CD4-positive, alpha-beta T cell (primary cell): ENCODE measurements at regions not wholly inside any gene's neighbourhood (a gene's known extent, or its start where the extent isn't known, plus 50 kb on each side); places are given as distances from the start of the nearest gene placed in this dataset.

Source experiments
- ATAC-seq: fragments of 200-7000 bp; cut with Tn5 transposase; one replicate; pipeline ENCODE4 v1.10.0; 2022; ENCODE audit warnings: mild to moderate bottlenecking; ENCODE audit not compliant: poor library complexity
- CTCF ChIA-PET: fragments of 350-600 bp; sonication (Branson Sonifier 250); formaldehyde crosslinking; loops from one replicate; lab custom pipeline; 2021; ENCODE audit warnings: antibody characterized with exemption, inconsistent platforms; lab: Charles Lee
- POLR2A ChIA-PET: fragments of 350-600 bp; sonication (Branson Sonifier 250); formaldehyde crosslinking; loops from one replicate; lab custom pipeline; 2021; ENCODE audit warnings: antibody characterized with exemption, inconsistent platforms; lab: Charles Lee
- DNase-seq, 14 experiments: peaks; one replicate each; pipeline ENCODE4 v3.0.0-alpha.2; 2013 to 2020; ENCODE audit warnings: mixed read lengths in 2 of 14
- H3K27ac ChIP-seq, 2 donors: one replicate each; pipeline versions ENCODE4 v1.5.1 to v1.7.0; 2013; ENCODE audit warnings: low read length in 2 of 2, low read depth in 1 of 2, mild to moderate bottlenecking in 1 of 2
- H3K27me3 ChIP-seq, 2 experiments: 1 replicate in 1 of 2; 2 replicates in 1 of 2; pipeline versions ENCODE4 v1.6.1 to v1.7.0; 2013; ENCODE audit warnings: low read length in 2 of 2, control low read depth in 1 of 2, mild to moderate bottlenecking in 1 of 2, moderate library complexity in 1 of 2; ENCODE audit not compliant: insufficient read depth in 2 of 2, control insufficient read depth in 1 of 2
- H3K36me3 ChIP-seq: one replicate; pipeline ENCODE4 v1.6.1; 2013; ENCODE audit warnings: low read length, control low read depth; ENCODE audit not compliant: insufficient read depth
- H3K4me1 ChIP-seq: one replicate; pipeline ENCODE4 v1.6.1; 2013; ENCODE audit warnings: low read length, control low read depth; ENCODE audit not compliant: insufficient read depth
- H3K4me3 ChIP-seq: one replicate; pipeline ENCODE4 v1.5.1; 2013; ENCODE audit warnings: mild to moderate bottlenecking, low read length, moderate library complexity
- H3K9me3 ChIP-seq, 2 experiments: 1 replicate in 1 of 2; 2 replicates in 1 of 2; pipeline versions ENCODE4 v1.6.1 to v1.7.0; 2013; ENCODE audit warnings: low read length in 2 of 2, mild to moderate bottlenecking in 2 of 2, control low read depth in 1 of 2, moderate library complexity in 1 of 2; ENCODE audit not compliant: control insufficient read depth in 1 of 2, insufficient read depth in 1 of 2
- H3K27ac Mint-ChIP-seq: one replicate; pipeline ENCODE4 v1.8.0; 2020; ENCODE audit warnings: mixed read lengths
- H3K27me3 Mint-ChIP-seq: one replicate; pipeline ENCODE4 v1.8.0; 2021; ENCODE audit warnings: mixed read lengths
- H3K36me3 Mint-ChIP-seq: one replicate; pipeline ENCODE4 v1.8.0; 2021; ENCODE audit warnings: low read depth, mixed read lengths
- H3K4me1 Mint-ChIP-seq: one replicate; pipeline ENCODE4 v1.8.0; 2021; ENCODE audit warnings: low read depth, mixed read lengths
- H3K4me3 Mint-ChIP-seq: one replicate; pipeline ENCODE4 v1.8.0; 2020; ENCODE audit warnings: mild to moderate bottlenecking, mixed read lengths
- H3K9me3 Mint-ChIP-seq: one replicate; pipeline ENCODE4 v1.8.0; 2020; ENCODE audit warnings: mixed read lengths
- intact Hi-C, 2 experiments: fragments of 100-400 bp; cut with DNase I in 1 of 2; cut with micrococcal nuclease in 1 of 2; formaldehyde crosslinking; loops; one replicate each; pipeline versions ENCODE4 v1.15.1 to v1.9.0; 2023 to 2025; cut with DNase I, micrococcal nuclease
- TF ChIP-seq, protein P1 (sequence below): fragments of 200-600 bp; IDR thresholded peaks from one replicate; pipeline ENCODE4 v1.8.0; 2022; ENCODE audit warnings: antibody characterized with exemption, mild to moderate bottlenecking

- Histone ChIP-seq H3K27ac (no peak overlapping the region), H3K9me3 (no peaks in the 10 kb centered on the region), H3K27me3 (no peaks in the 10 kb centered on the region), H3K4me3 (no peak overlapping the region), H3K4me1 (no peaks in the 10 kb centered on the region), H3K36me3 (no peaks in the 10 kb centered on the region)
- H3K4me3 Mint-ChIP-seq: no peak overlapping the region
- ChIA-PET POLR2A (no interaction called here), CTCF (interaction anchor here (1.0 kb wide), 1 partner anchor 14 kb away, joined by 3 read pairs; no protein-coding TSS in a partner anchor)
- no peaks in the 10 kb centered on the region for H3K36me3 Mint-ChIP-seq
- no peak for DNase-seq
- H3K4me1 Mint-ChIP-seq: no peaks in the 10 kb centered on the region
- TF ChIP-seq, protein P1, sequence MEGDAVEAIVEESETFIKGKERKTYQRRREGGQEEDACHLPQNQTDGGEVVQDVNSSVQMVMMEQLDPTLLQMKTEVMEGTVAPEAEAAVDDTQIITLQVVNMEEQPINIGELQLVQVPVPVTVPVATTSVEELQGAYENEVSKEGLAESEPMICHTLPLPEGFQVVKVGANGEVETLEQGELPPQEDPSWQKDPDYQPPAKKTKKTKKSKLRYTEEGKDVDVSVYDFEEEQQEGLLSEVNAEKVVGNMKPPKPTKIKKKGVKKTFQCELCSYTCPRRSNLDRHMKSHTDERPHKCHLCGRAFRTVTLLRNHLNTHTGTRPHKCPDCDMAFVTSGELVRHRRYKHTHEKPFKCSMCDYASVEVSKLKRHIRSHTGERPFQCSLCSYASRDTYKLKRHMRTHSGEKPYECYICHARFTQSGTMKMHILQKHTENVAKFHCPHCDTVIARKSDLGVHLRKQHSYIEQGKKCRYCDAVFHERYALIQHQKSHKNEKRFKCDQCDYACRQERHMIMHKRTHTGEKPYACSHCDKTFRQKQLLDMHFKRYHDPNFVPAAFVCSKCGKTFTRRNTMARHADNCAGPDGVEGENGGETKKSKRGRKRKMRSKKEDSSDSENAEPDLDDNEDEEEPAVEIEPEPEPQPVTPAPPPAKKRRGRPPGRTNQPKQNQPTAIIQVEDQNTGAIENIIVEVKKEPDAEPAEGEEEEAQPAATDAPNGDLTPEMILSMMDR: no peak
- H3K27ac Mint-ChIP-seq: no peak overlapping the region
- no peak for ATAC-seq
- peaks cover 9% of the 10 kb centered on the region for H3K27me3 Mint-ChIP-seq
- intact Hi-C loops: no loop called here
- H3K9me3 Mint-ChIP-seq: no peaks in the 10 kb centered on the region
Measured at GRCh38 chr6:16927205-16927604, 165.9 kb upstream of the ATXN1 start.

DNA sequence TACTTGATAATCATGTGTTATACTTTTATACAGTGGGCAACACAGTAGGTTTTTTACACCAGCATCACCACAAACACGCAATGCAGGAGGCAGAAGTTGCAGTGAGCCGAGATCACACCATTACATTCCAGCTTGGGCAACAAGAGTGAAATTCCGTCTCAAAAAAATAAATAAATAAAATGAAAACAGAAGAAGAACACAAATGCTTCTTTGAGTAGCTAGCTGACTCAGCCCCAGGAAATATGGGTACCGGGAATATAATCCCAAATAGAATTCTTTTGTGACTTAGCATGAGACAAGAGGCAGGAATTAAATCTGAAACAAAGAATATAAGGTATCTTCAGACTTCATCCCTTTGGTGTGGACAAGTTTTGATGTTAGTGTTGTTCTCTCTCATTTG is 164.2 kb upstream of the ATXN1 start:
- DNase-seq (no peak), ATAC-seq (no peak)
- no peak overlapping the region for H3K4me3 ChIP-seq
- H3K4me3 Mint-ChIP-seq: no peak overlapping the region
- ChIA-PET CTCF (no interaction called here), POLR2A (no interaction called here)
- no peak overlapping the region for H3K27ac ChIP-seq
- peaks cover 5% of the 10 kb centered on the region for H3K27me3 Mint-ChIP-seq
- no peaks in the 10 kb centered on the region for H3K4me1 ChIP-seq
- H3K9me3 ChIP-seq: no peaks in the 10 kb centered on the region
- no peaks in the 10 kb centered on the region for H3K36me3 Mint-ChIP-seq
- H3K27ac Mint-ChIP-seq: no peak overlapping the region
- no peaks in the 10 kb centered on the region for H3K4me1 Mint-ChIP-seq
- H3K9me3 Mint-ChIP-seq: no peaks in the 10 kb centered on the region
- no peaks in the 10 kb centered on the region for H3K36me3 ChIP-seq
- intact Hi-C loops: no loop called here
- TF ChIP-seq, protein P1: no peak
- no peaks in the 10 kb centered on the region for H3K27me3 ChIP-seq

GRCh38 chr6:16922282-16922681 is 161.0 kb upstream of the ATXN1 start:
- peaks cover 3% of the 10 kb centered on the region for H3K27me3 Mint-ChIP-seq
- TF ChIP-seq, protein P1: no peak
- no peak for ATAC-seq
- H3K4me1 Mint-ChIP-seq: no peaks in the 10 kb centered on the region
- CTCF ChIA-PET: interaction anchor here (1.1 kb wide), 1 partner anchor 10 kb away, joined by 3 read pairs; no protein-coding TSS in a partner anchor
- H3K9me3 Mint-ChIP-seq: no peaks in the 10 kb centered on the region
- Histone ChIP-seq H3K36me3 (no peaks in the 10 kb centered on the region), H3K4me3 (no peak overlapping the region), H3K27ac (no peak overlapping the region), H3K4me1 (no peaks in the 10 kb centered on the region), H3K27me3 (no peaks in the 10 kb centered on the region), H3K9me3 (no peaks in the 10 kb centered on the region)
- DNase-seq: no peak
- intact Hi-C loops: no loop called here
- POLR2A ChIA-PET: no interaction called here
- H3K4me3 Mint-ChIP-seq: no peak overlapping the region
- H3K27ac Mint-ChIP-seq: no peak overlapping the region
- H3K36me3 Mint-ChIP-seq: no peaks in the 10 kb centered on the region
